B cell (primary cell): ENCODE measurements at regions not wholly inside any gene's neighbourhood (a gene's known extent, or its start where the extent isn't known, plus 50 kb on each side); places are given as distances from the start of the nearest gene placed in this dataset.

Experiments used
- CTCF ChIP-seq: fragments of 200-600 bp; IDR thresholded peaks from one replicate; pipeline ENCODE4 v1.8.0; 2022; ENCODE audit warnings: antibody characterized with exemption, mild to moderate bottlenecking
- EZH2 ChIP-seq: IDR thresholded peaks from 2 replicates; pipeline ENCODE4 v1.6.1; 2012; ENCODE audit warnings: borderline replicate concordance, low read depth, mild to moderate bottlenecking, moderate library complexity, low read length; ENCODE audit not compliant: insufficient read depth, poor library complexity, severe bottlenecking

GRCh38 chr4:18894928-18895327 lies 873.4 kb upstream of the LCORL start:
- no peak for TF ChIP-seq CTCF
- no peak for TF ChIP-seq EZH2
